Osteoblast (primary cell): ENCODE measurements at regions not wholly inside any gene's neighbourhood (a gene's known extent, or its start where the extent isn't known, plus 50 kb on each side); places are given as distances from the start of the nearest gene placed in this dataset.

ENCODE experiments used
- DNase-seq: peaks from one replicate; pipeline ENCODE4 v3.0.0; 2011; ENCODE audit warnings: low spot score, mixed read lengths; ENCODE audit not compliant: insufficient read length; ENCODE audit errors: missing footprints
- H2AFZ ChIP-seq: 2 replicates; pipeline ENCODE4 v1.6.0; 2011; ENCODE audit warnings: mild to moderate bottlenecking, low read length
- H3K27ac ChIP-seq: 2 replicates; pipeline ENCODE4 v1.5.1; 2011; ENCODE audit warnings: mild to moderate bottlenecking, low read depth, low read length, moderate library complexity
- H3K27me3 ChIP-seq: 2 replicates; pipeline ENCODE4 v1.6.0; 2012; ENCODE audit warnings: mild to moderate bottlenecking, control low read depth, inconsistent platforms, low read length, moderate library complexity; ENCODE audit not compliant: insufficient read depth
- H3K36me3 ChIP-seq: 2 replicates; pipeline ENCODE4 v1.5.1; 2011; ENCODE audit warnings: mild to moderate bottlenecking, low read length, control low read depth, moderate library complexity; ENCODE audit not compliant: insufficient read depth
- H3K4me1 ChIP-seq: 2 replicates; pipeline ENCODE4 v1.5.1; 2011; ENCODE audit warnings: mild to moderate bottlenecking, low read length, control low read depth, moderate library complexity; ENCODE audit not compliant: insufficient read depth
- H3K4me2 ChIP-seq: 2 replicates; pipeline ENCODE4 v1.6.0; 2011; ENCODE audit warnings: mild to moderate bottlenecking, low read length; ENCODE audit not compliant: insufficient read depth
- H3K4me3 ChIP-seq: fragments of 200-600 bp; sonication (generic); 3 replicates; pipeline ENCODE4 v1.5.1; 2012; ENCODE audit warnings: mild to moderate bottlenecking, low read length, inconsistent platforms; ENCODE audit not compliant: insufficient read depth
- H3K79me2 ChIP-seq: 2 replicates; pipeline ENCODE4 v1.6.0; 2012; ENCODE audit warnings: mild to moderate bottlenecking, low read length, control low read depth, inconsistent platforms; ENCODE audit not compliant: insufficient read depth
- H3K9me3 ChIP-seq: 2 replicates; pipeline ENCODE4 v1.5.1; 2011; ENCODE audit warnings: low read depth, low read length, control low read depth
- H4K20me1 ChIP-seq: 2 replicates; pipeline ENCODE4 v1.6.0; 2012; ENCODE audit warnings: mild to moderate bottlenecking, low read length, control low read depth; ENCODE audit not compliant: insufficient read depth
- CTCF ChIP-seq: IDR thresholded peaks from 2 replicates; pipeline ENCODE4 v1.5.1; 2011; ENCODE audit warnings: mild to moderate bottlenecking, low read depth, low read length, moderate library complexity; ENCODE audit errors: extremely low read depth

- Histone ChIP-seq H3K27me3 (no peaks in the 10 kb centered on the region), H3K4me1 (peaks cover 8% of the 10 kb centered on the region), H2AFZ (peak overlapping the region; percentile 67), H4K20me1 (no peaks in the 10 kb centered on the region), H3K4me3 (peak overlapping the region; percentile 64), H3K9me3 (no peaks in the 10 kb centered on the region), H3K4me2 (peak overlapping the region; percentile 78), H3K27ac (peak overlapping the region; percentile 38), H3K79me2 (no peaks in the 10 kb centered on the region), H3K36me3 (no peaks in the 10 kb centered on the region)
- peak; percentile 83 for DNase-seq
- no peak for TF ChIP-seq CTCF
These were observed 96.5 kb downstream of the HFE start for GRCh38 chr6:26183581-26184366.

- no peak for DNase-seq
- H3K4me2 ChIP-seq, result peak overlapping the region; percentile 78
- H4K20me1 ChIP-seq, result no peaks in the 10 kb centered on the region
- no peaks in the 10 kb centered on the region for H3K36me3 ChIP-seq
- H3K79me2 ChIP-seq, result no peaks in the 10 kb centered on the region
- H3K27me3 ChIP-seq, result no peaks in the 10 kb centered on the region
- H2AFZ ChIP-seq, result peak overlapping the region; percentile 67
- peak overlapping the region; percentile 38 for H3K27ac ChIP-seq
- peaks cover 8% of the 10 kb centered on the region for H3K4me1 ChIP-seq
- H3K4me3 ChIP-seq, result peak overlapping the region; percentile 64
- TF ChIP-seq CTCF, result no peak
- no peaks in the 10 kb centered on the region for H3K9me3 ChIP-seq
These were observed 97.2 kb downstream of the HFE start for GRCh38 chr6:26184367-26184891.

GRCh38 chr6:26185004-26185403 is 97.8 kb downstream of the HFE start:
- no peak for TF ChIP-seq CTCF
- Histone ChIP-seq H3K4me2 (no peak overlapping the region), H3K27ac (no peak overlapping the region), H3K79me2 (no peaks in the 10 kb centered on the region), H2AFZ (no peak overlapping the region), H3K4me3 (no peak overlapping the region), H4K20me1 (no peaks in the 10 kb centered on the region), H3K4me1 (peaks cover 8% of the 10 kb centered on the region), H3K27me3 (no peaks in the 10 kb centered on the region), H3K36me3 (no peaks in the 10 kb centered on the region), H3K9me3 (no peaks in the 10 kb centered on the region)
- DNase-seq, result no peak

DNA sequence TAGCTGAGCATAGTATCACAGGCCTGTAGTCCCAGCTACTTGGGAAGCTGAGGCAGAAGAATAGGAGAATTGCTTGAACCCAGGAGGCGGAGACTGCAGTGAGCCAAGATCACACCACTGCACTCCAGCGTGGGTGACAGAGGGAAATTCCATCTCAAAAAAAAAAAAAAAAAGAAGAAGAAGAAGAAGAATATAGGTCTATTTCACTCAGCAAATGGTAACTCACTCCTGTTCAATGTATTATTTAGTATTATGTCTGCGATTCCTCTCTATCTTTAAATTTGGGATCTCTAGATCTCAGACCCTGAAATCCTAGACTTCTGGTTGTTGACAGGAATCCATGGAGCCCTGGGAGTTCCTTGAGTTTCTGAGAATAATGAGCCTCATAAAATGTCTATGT is 98.6 kb downstream of the HFE start:
- no peak overlapping the region for H3K4me2 ChIP-seq
- no peak overlapping the region for H3K27ac ChIP-seq
- H3K4me1 ChIP-seq, result peaks cover 8% of the 10 kb centered on the region
- no peak overlapping the region for H2AFZ ChIP-seq
- TF ChIP-seq CTCF, result no peak
- H3K79me2 ChIP-seq, result no peaks in the 10 kb centered on the region
- H4K20me1 ChIP-seq, result no peaks in the 10 kb centered on the region
- no peak overlapping the region for H3K4me3 ChIP-seq
- H3K9me3 ChIP-seq, result no peaks in the 10 kb centered on the region
- DNase-seq, result no peak
- H3K36me3 ChIP-seq, result no peaks in the 10 kb centered on the region
- no peaks in the 10 kb centered on the region for H3K27me3 ChIP-seq
